Endodermal cell (in vitro differentiated cells): ENCODE measurements at regions not wholly inside any gene's neighbourhood (a gene's known extent, or its start where the extent isn't known, plus 50 kb on each side); places are given as distances from the start of the nearest gene placed in this dataset.

Experiments used
- DNase-seq: peaks from one replicate; pipeline ENCODE4 v3.0.0-alpha.2; 2017
- H3K27ac ChIP-seq: 2 replicates; pipeline ENCODE4 v1.5.1; 2013; ENCODE audit warnings: mild to moderate bottlenecking, low read depth, low read length, moderate library complexity
- H3K27me3 ChIP-seq: 2 replicates; pipeline ENCODE4 v1.6.1; 2013; ENCODE audit warnings: mild to moderate bottlenecking, low read length, moderate library complexity; ENCODE audit not compliant: insufficient read depth, control insufficient read depth, poor library complexity, severe bottlenecking
- H3K36me3 ChIP-seq: 2 replicates; pipeline ENCODE4 v1.7.0; 2013; ENCODE audit warnings: mild to moderate bottlenecking, low read length, moderate library complexity; ENCODE audit not compliant: control insufficient read depth, insufficient read depth
- H3K4me1 ChIP-seq: one replicate; pipeline ENCODE4 v1.7.0; 2013; ENCODE audit warnings: low read length; ENCODE audit not compliant: control insufficient read depth, insufficient read depth
- H3K4me3 ChIP-seq: 2 replicates; pipeline ENCODE4 v1.5.1; 2013; ENCODE audit warnings: mild to moderate bottlenecking, low read length, moderate library complexity
- H3K9ac ChIP-seq: 2 replicates; pipeline ENCODE4 v1.6.1; 2013; ENCODE audit warnings: mild to moderate bottlenecking, low read length, moderate library complexity; ENCODE audit not compliant: poor library complexity, severe bottlenecking; ENCODE audit errors: extremely low read depth
- H3K9me3 ChIP-seq: 2 replicates; pipeline ENCODE4 v1.6.1; 2013; ENCODE audit warnings: mild to moderate bottlenecking, low read length, moderate library complexity; ENCODE audit not compliant: control insufficient read depth
- H3K27ac Mint-ChIP-seq: 2 replicates; pipeline ENCODE4 v1.8.0; 2020; ENCODE audit warnings: mixed read lengths
- H3K27me3 Mint-ChIP-seq: 2 replicates; pipeline ENCODE4 v1.8.0; 2021; ENCODE audit warnings: mild to moderate bottlenecking, mixed read lengths; ENCODE audit not compliant: insufficient read depth
- H3K36me3 Mint-ChIP-seq: 2 replicates; pipeline ENCODE4 v1.8.0; 2020; ENCODE audit warnings: low read depth, mixed read lengths
- H3K4me1 Mint-ChIP-seq: 2 replicates; pipeline ENCODE4 v1.8.0; 2020; ENCODE audit warnings: mixed read lengths
- H3K4me3 Mint-ChIP-seq: 2 replicates; pipeline ENCODE4 v1.8.0; 2020; ENCODE audit warnings: mild to moderate bottlenecking, moderate library complexity, mixed read lengths
- H3K9me3 Mint-ChIP-seq: 2 replicates; pipeline ENCODE4 v1.8.0; 2020; ENCODE audit warnings: mild to moderate bottlenecking, mixed read lengths
- CTCF ChIP-seq: fragments of 200-600 bp; sonication (generic); conservative IDR thresholded peaks from 2 replicates; pipeline ENCODE4 v1.5.0; 2021; ENCODE audit warnings: antibody characterized with exemption, mild to moderate bottlenecking
- WGBS, 2 experiments: methylation state at CpG; one replicate each; pipeline versions ENCODE4 v1.1.5 to v1.1.7; 2013; ENCODE audit warnings: missing lambda C conversion rate in 2 of 2, mixed read lengths in 1 of 2; ENCODE audit not compliant: insufficient coverage in 1 of 2, insufficient read length in 1 of 2; 5-methylcytosine and 5-hydroxymethylcytosine counted together

DNA sequence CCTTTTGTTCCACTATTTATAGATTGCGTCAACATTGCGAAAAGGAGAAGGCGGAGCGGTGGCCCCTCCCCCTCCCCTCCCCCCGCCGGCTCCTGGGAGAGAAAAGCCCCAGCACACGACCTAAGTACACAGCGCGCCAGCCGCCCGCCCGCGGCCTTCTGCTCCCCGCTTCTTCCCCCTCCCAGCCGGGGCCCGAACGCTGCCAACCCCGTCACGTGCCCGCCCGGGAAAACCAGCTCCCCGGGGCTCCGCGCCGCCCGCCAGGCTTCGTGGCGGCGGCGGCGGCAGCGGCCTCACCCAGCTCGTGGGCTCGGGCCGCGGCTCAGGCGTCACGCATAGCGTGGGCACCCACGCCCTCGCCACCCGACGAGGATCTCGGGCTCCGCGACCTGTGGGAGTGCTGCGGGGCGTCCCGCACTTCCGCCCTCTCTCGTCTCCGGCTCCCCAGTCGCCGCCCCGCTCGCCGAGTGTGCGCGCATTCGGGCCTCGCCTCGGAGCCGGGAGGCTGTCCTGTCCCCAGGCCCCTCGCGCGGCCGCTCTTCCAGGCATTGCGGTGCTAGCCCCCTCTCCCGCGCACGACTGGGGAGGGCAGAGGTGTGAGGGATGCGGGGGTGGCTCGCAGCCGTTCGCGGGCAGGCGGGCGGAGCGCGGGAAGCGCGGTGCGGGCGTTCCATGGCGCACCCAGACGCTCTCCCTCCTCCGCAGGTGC lies 110.5 kb downstream of the KCNRG start:
- H3K4me3 Mint-ChIP-seq: peak overlapping the region; percentile 61
- no peak overlapping the region for H3K27ac Mint-ChIP-seq
- no peaks in the 10 kb centered on the region for H3K36me3 ChIP-seq
- no peak overlapping the region for H3K9ac ChIP-seq
- H3K4me3 ChIP-seq: peak overlapping the region; percentile 85
- H3K27me3 ChIP-seq: peaks cover 84% of the 10 kb centered on the region
- H3K27ac ChIP-seq: peak overlapping the region; percentile 71
- peaks cover 55% of the 10 kb centered on the region for H3K4me1 Mint-ChIP-seq
- peaks cover 26% of the 10 kb centered on the region for H3K4me1 ChIP-seq
- peaks cover 83% of the 10 kb centered on the region for H3K27me3 Mint-ChIP-seq
- peak; percentile 86 for DNase-seq
- no peaks in the 10 kb centered on the region for H3K9me3 ChIP-seq
- 0 to 2% methylated on average over 7 to 84 of the region's 87 CpGs for WGBS, 2 experiments
- no peaks in the 10 kb centered on the region for H3K36me3 Mint-ChIP-seq
- H3K9me3 Mint-ChIP-seq: no peaks in the 10 kb centered on the region
- no peak for TF ChIP-seq CTCF

DNA sequence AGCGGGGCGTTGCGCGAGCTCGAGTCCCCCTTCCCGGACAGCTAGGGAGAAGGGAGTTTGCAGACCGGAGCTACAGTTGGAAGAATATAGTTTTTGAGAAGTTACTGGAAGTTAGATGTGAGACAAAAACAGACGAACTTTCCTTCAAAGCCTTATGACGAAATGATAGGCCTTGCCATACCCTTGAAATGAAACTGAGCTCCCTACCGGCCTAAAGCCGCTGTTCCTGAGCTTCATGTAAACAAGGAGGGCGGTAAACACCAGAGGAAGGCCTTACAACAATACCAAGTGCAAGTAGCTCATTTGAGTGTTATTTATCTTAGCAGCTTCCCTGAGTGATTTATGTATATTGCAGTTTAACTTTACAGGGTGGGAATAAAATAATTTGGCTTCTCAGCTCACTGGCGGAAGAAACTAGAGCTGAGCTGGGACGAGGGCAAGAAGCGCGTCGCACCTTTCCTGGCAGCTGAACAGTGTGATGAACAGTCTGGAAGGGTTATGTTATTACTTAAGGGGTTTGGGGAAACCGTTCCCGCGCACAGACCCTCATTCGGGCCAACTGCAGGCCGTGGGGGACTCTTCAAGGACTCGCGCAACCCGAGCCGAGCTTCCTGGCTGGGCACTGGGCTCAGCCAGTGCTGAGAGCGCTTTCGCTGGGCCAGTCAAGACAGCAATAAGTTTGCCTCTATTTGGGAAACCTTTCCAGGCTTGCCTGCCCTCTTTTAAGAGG lies 111.2 kb downstream of the KCNRG start:
- Histone ChIP-seq H3K9ac (no peak overlapping the region), H3K4me1 (peaks cover 25% of the 10 kb centered on the region), H3K27me3 (peaks cover 84% of the 10 kb centered on the region), H3K36me3 (no peaks in the 10 kb centered on the region), H3K27ac (no peak overlapping the region), H3K4me3 (peak overlapping the region; percentile 85), H3K9me3 (no peaks in the 10 kb centered on the region)
- peaks cover 83% of the 10 kb centered on the region for H3K27me3 Mint-ChIP-seq
- peak; percentile 77 for DNase-seq
- 3% methylated on average over 15 to 27 of the region's 28 CpGs for WGBS, 2 experiments
- no peak overlapping the region for H3K27ac Mint-ChIP-seq
- no peaks in the 10 kb centered on the region for H3K36me3 Mint-ChIP-seq
- no peaks in the 10 kb centered on the region for H3K9me3 Mint-ChIP-seq
- no peak for TF ChIP-seq CTCF
- H3K4me1 Mint-ChIP-seq: peaks cover 55% of the 10 kb centered on the region
- H3K4me3 Mint-ChIP-seq: peak overlapping the region; percentile 61

DNA sequence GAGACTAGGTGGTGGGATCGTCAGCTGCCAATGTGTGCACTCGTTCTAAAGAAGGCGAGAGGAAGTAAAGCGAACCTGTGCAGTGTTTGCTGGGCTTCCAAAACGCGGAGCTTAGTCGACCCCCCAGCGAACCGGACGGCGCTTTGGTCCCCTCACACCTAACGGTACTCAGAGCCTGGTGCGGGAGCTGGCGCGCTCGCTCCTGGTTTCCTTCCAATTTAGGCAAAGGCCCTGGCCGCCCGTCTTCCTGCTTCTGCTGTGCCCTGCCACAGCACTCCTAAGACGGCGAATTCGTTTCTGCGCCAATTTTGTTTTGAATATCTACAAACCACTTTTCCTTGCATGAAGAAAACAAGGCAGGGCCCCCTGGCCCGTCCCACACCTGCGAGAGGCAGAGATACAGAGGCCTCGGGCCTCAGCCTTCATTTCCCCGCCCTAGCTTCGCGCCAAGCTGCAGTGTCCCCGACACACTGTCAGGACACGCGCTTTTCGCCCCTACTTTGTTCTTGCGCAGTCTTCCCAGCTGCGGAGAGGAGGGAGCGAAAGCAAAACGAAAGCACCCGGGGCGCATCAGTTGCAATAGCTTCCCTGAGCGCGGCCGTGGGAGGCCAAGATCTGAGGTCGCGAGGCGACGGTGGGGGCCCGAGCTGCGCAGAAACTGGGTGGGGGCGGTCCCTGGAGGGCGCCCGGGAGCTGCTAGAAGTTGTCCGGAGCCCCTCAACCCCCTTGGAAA lies 111.9 kb downstream of the KCNRG start:
- peak overlapping the region; percentile 61 for H3K4me3 Mint-ChIP-seq
- H3K9me3 ChIP-seq: no peaks in the 10 kb centered on the region
- peak overlapping the region; percentile 85 for H3K4me3 ChIP-seq
- H3K9me3 Mint-ChIP-seq: no peaks in the 10 kb centered on the region
- H3K27me3 ChIP-seq: peaks cover 84% of the 10 kb centered on the region
- no peaks in the 10 kb centered on the region for H3K36me3 ChIP-seq
- peak; percentile 77 for DNase-seq
- H3K27ac Mint-ChIP-seq: no peak overlapping the region
- no peak overlapping the region for H3K9ac ChIP-seq
- no peak overlapping the region for H3K27ac ChIP-seq
- H3K27me3 Mint-ChIP-seq: peaks cover 83% of the 10 kb centered on the region
- peaks cover 49% of the 10 kb centered on the region for H3K4me1 Mint-ChIP-seq
- TF ChIP-seq CTCF: no peak
- H3K4me1 ChIP-seq: peaks cover 18% of the 10 kb centered on the region
- H3K36me3 Mint-ChIP-seq: no peaks in the 10 kb centered on the region
- WGBS, 2 experiments: 1 to 4% methylated on average over 40 to 51 of the region's 51 CpGs
